Neuronal stem cell (in vitro differentiated cells): ENCODE measurements at regions not wholly inside any gene's neighbourhood (a gene's known extent, or its start where the extent isn't known, plus 50 kb on each side); places are given as distances from the start of the nearest gene placed in this dataset.
"Not testable (repeated sequence)": the region's sequence is repeated elsewhere in the genome, so short reads cannot be mapped to it uniquely, and the experiment has no call there.

Source experiments
- DNase-seq: peaks from one replicate; pipeline ENCODE4 v3.0.0-alpha.2; 2013; ENCODE audit warnings: low spot score
- H2AFZ ChIP-seq: one replicate; pipeline ENCODE4 v1.6.1; 2013; ENCODE audit warnings: mild to moderate bottlenecking, low read length, inconsistent platforms
- H2AK5ac ChIP-seq: 2 replicates; pipeline ENCODE4 v1.6.1; 2013; ENCODE audit warnings: low read depth, mild to moderate bottlenecking, inconsistent platforms, low read length, moderate library complexity, mixed read lengths
- H2BK120ac ChIP-seq: 2 replicates; pipeline ENCODE4 v1.6.1; 2013; ENCODE audit warnings: low read depth, mild to moderate bottlenecking, inconsistent platforms, low read length, moderate library complexity, mixed read lengths
- H2BK12ac ChIP-seq: one replicate; pipeline ENCODE4 v1.6.1; 2013; ENCODE audit warnings: low read length, inconsistent platforms
- H2BK15ac ChIP-seq: 2 replicates; pipeline ENCODE4 v1.6.1; 2013; ENCODE audit warnings: mild to moderate bottlenecking, low read length, inconsistent platforms, mixed read lengths
- H2BK5ac ChIP-seq: one replicate; pipeline ENCODE4 v1.6.1; 2013; ENCODE audit warnings: inconsistent platforms, mild to moderate bottlenecking, low read length, moderate library complexity
- H3K14ac ChIP-seq: one replicate; pipeline ENCODE4 v1.6.1; 2013; ENCODE audit warnings: low read length, inconsistent platforms
- H3K18ac ChIP-seq: 2 replicates; pipeline ENCODE4 v1.6.1; 2013; ENCODE audit warnings: low read length, inconsistent platforms
- H3K23ac ChIP-seq: 2 replicates; pipeline ENCODE4 v1.6.1; 2013; ENCODE audit warnings: low read depth, mild to moderate bottlenecking, mixed read lengths, low read length, inconsistent platforms; ENCODE audit not compliant: poor library complexity
- H3K27ac ChIP-seq: replicated peaks from 3 replicates; pipeline ENCODE4 v1.5.1; 2013; ENCODE audit warnings: low read length, inconsistent platforms
- H3K27me3 ChIP-seq, 3 experiments: 2 replicates each; pipeline ENCODE4 v1.6.1; 2013; ENCODE audit warnings: low read length in 3 of 3, mild to moderate bottlenecking in 2 of 3, inconsistent platforms in 1 of 3, low read depth in 1 of 3, mixed read lengths in 1 of 3, moderate library complexity in 1 of 3; ENCODE audit not compliant: control insufficient read depth in 3 of 3, insufficient read depth in 3 of 3
- H3K36me3 ChIP-seq, 2 donors: replicated peaks in 1 of 2; 2 replicates each; pipeline ENCODE4 v1.6.1; 2013; ENCODE audit warnings: low read length in 2 of 2; ENCODE audit not compliant: control insufficient read depth in 2 of 2, insufficient read depth in 2 of 2
- H3K4ac ChIP-seq: 2 replicates; pipeline ENCODE4 v1.6.1; 2013; ENCODE audit warnings: inconsistent platforms, mild to moderate bottlenecking, low read length, moderate library complexity
- H3K4me1 ChIP-seq, 2 donors: 1 replicate in 1 of 2; 2 replicates in 1 of 2; pipeline ENCODE4 v1.6.1; 2013; ENCODE audit warnings: low read length in 2 of 2, low read depth in 1 of 2; ENCODE audit not compliant: control insufficient read depth in 2 of 2, insufficient read depth in 1 of 2
- H3K4me2 ChIP-seq: one replicate; pipeline ENCODE4 v1.6.1; 2013; ENCODE audit warnings: mild to moderate bottlenecking, low read length, inconsistent platforms; ENCODE audit not compliant: insufficient read depth, poor library complexity, severe bottlenecking
- H3K4me3 ChIP-seq, 2 donors: 2 replicates each; pipeline ENCODE4 v1.5.1; 2013; ENCODE audit warnings: low read length in 2 of 2, mild to moderate bottlenecking in 2 of 2, inconsistent platforms in 1 of 2, moderate library complexity in 1 of 2
- H3K79me1 ChIP-seq: one replicate; pipeline ENCODE4 v1.6.1; 2013; ENCODE audit warnings: low read depth, mild to moderate bottlenecking, inconsistent platforms, low read length, moderate library complexity
- H3K9ac ChIP-seq: one replicate; pipeline ENCODE4 v1.6.1; 2013; ENCODE audit warnings: mild to moderate bottlenecking, low read depth, low read length, inconsistent platforms; ENCODE audit not compliant: poor library complexity
- H3K9me3 ChIP-seq, 2 donors: replicated peaks in 1 of 2; 2 replicates each; pipeline versions ENCODE3 to v1.6.1; 2013; ENCODE audit warnings: low read length in 2 of 2, mild to moderate bottlenecking in 2 of 2, inconsistent platforms in 1 of 2, low read depth in 1 of 2, mixed read lengths in 1 of 2, moderate library complexity in 1 of 2; ENCODE audit not compliant: control insufficient read depth in 2 of 2, insufficient read depth in 1 of 2
- H4K8ac ChIP-seq: one replicate; pipeline ENCODE4 v1.6.1; 2013; ENCODE audit warnings: low read depth, mild to moderate bottlenecking, inconsistent platforms, low read length, moderate library complexity
- H4K91ac ChIP-seq: one replicate; pipeline ENCODE4 v1.6.1; 2013; ENCODE audit warnings: low read length, low read depth, mild to moderate bottlenecking, inconsistent platforms; ENCODE audit not compliant: poor library complexity
- WGBS, 2 donors: extraction: QIAGEN DNeasy Blood & Tissue Kit; methylation state at CpG; one replicate each; pipeline ENCODE4 v1.1.7; 2013; ENCODE audit warnings: missing lambda C conversion rate in 2 of 2, mixed read lengths in 1 of 2; ENCODE audit not compliant: insufficient read length in 2 of 2, insufficient replicate concordance in 1 of 2; ENCODE audit errors: extremely low coverage in 2 of 2; 5-methylcytosine and 5-hydroxymethylcytosine counted together

DNA sequence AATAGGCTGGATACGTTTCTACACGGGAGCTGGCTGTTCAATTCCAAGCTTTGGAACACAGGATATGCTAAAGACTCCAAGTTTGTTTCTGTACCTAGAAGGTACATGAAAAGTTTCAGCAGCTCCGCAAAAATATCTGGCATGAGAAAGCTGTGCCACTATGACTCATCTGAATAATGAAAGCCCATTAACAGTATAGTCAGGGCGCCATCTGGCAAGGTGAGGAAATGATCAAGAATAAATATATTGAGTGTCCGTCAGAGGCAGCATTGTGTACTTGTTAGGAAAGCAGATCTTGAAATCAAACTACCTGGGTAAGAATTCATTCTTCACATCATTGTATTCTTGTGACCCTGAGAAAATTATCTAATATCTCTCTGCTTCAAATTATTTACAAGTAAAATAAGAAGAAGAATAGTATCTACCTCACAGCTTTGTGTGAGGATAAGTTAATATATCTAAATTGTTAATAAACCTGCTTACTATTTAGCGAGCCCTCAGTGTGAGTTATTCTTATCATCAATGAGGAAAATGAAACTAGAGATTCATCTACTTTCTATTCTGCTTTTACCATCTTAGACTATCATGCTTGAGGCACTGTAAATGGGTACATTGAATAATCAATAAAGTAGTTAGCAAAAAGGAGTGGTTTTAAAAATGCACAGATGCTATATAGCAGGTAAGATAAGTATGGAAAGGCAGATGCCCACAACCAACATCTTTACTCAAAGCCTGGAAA is 53.5 kb downstream of the FSCB start:
- WGBS, 2 donors, result no CpG with 5 or more reads among the region's 6 CpGs
- no peaks in the 10 kb centered on the region for H3K36me3 ChIP-seq
- no peak overlapping the region for H4K8ac ChIP-seq
- H3K79me1 ChIP-seq, result peaks cover 2% of the 10 kb centered on the region
- no peak overlapping the region for H2BK120ac ChIP-seq
- no peak overlapping the region for H4K91ac ChIP-seq
- DNase-seq, result no peak
- no peaks in the 10 kb centered on the region for H3K4me1 ChIP-seq
- no peak overlapping the region for H3K4me2 ChIP-seq
- no peak overlapping the region for H2BK12ac ChIP-seq
- no peak overlapping the region for H3K4ac ChIP-seq
- H3K18ac ChIP-seq, result no peak overlapping the region
- H2BK5ac ChIP-seq, result no peak overlapping the region
- no peak overlapping the region for H3K23ac ChIP-seq
- no peak overlapping the region for H2AK5ac ChIP-seq
- H3K27ac ChIP-seq, result no peak overlapping the region
- peaks cover 0 to 5% of the 10 kb centered on the region in 2 donors for H3K9me3 ChIP-seq
- H2BK15ac ChIP-seq, result no peak overlapping the region
- no peak overlapping the region for H3K4me3 ChIP-seq
- H3K27me3 ChIP-seq, result peaks cover 0 to 2% (median 0%) of the 10 kb centered on the region in 3 experiments
- H3K9ac ChIP-seq, result no peak overlapping the region
- no peak overlapping the region for H2AFZ ChIP-seq
- no peak overlapping the region for H3K14ac ChIP-seq

DNA sequence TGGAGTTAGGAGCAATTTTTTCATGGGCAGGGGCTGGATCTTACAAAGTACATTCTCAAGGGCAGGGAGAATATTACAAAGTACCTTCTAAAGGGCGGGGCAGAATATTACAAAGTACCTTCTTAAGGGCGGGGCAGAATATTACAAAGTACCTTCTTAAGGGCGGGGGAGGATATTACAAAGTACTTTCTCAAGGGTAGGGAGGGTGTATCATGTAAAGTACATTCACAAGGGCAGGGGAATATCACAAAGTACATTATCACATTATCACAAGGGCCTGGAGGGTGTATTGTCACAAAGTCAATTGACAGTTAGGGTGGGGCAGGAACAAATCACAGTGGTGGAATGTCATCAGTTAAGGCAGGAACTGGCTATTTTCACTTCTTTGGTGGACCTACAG is 56.9 kb downstream of the FSCB start:
- H2AFZ ChIP-seq, H3K9ac ChIP-seq, H2BK15ac ChIP-seq, H3K4ac ChIP-seq, H4K8ac ChIP-seq, H3K23ac ChIP-seq, H2BK12ac ChIP-seq, H2BK5ac ChIP-seq, H4K91ac ChIP-seq, H3K36me3 ChIP-seq, H3K4me1 ChIP-seq, H3K18ac ChIP-seq, H3K9me3 ChIP-seq, H3K27me3 ChIP-seq, H3K14ac ChIP-seq, H3K4me3 ChIP-seq, H2BK120ac ChIP-seq, H3K4me2 ChIP-seq, DNase-seq, H3K79me1 ChIP-seq, H3K27ac ChIP-seq, H2AK5ac ChIP-seq: not testable (repeated sequence)
- no CpG with 5 or more reads among the region's 3 CpGs for WGBS, 2 donors

DNA sequence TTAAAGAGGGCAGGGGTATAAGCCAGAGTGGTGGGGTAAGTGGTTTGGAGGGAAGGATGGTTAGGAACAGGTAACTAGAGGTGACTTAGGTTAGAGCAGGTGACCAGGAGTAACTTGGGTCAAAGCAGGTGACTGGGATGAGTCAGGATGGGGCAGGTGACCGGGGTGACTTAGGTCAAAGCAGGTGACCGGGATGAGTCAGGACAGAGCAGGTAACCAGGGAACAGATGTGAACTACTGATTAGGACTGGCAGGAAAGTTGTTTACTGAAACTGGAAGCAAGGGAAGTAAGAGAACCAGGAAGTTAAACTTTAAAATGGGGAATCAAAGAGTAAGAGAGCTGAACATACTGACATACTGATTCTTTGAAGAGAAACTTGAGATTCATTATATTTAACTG is 57.4 kb downstream of the FSCB start:
- no peak for DNase-seq
- Histone ChIP-seq H3K4ac (no peak overlapping the region), H2BK120ac (no peak overlapping the region), H2BK15ac (no peak overlapping the region), H3K4me1 (no peaks in the 10 kb centered on the region), H3K9me3 (no peaks in the 10 kb centered on the region), H2BK5ac (no peak overlapping the region), H3K14ac (no peak overlapping the region), H3K23ac (no peak overlapping the region), H3K4me2 (no peak overlapping the region), H2BK12ac (no peak overlapping the region), H3K9ac (no peak overlapping the region), H4K8ac (no peak overlapping the region), H3K27me3 (peaks cover 0 to 2% (median 0%) of the 10 kb centered on the region in 3 experiments), H2AK5ac (no peak overlapping the region), H4K91ac (no peak overlapping the region), H3K79me1 (peaks cover 2% of the 10 kb centered on the region), H2AFZ (no peak overlapping the region), H3K4me3 (no peak overlapping the region), H3K36me3 (no peaks in the 10 kb centered on the region), H3K18ac (no peak overlapping the region), H3K27ac (no peak overlapping the region)
- WGBS, 2 donors, result no CpG with 5 or more reads among the region's 2 CpGs

DNA sequence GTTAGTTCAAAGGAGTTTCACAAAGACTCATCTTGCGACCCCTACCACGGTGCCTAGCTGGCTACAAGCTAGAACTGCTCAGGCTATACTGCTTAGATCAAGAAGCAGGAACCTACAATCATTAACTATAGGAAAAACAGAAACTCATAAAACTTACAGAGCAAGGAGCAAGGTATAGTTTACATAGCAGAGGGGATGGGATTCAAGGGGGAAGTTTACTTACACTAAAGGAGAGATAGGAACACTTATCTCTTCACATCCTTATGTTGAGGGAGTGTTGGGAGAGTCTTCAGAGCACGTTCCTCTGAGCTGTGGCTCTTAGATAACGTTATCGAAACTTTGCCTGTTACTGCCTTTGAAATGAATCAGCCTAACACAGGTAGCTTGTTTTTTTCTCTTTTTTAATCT is 58.1 kb downstream of the FSCB start:
- Histone ChIP-seq H2BK12ac (no peak overlapping the region), H3K4me2 (no peak overlapping the region), H4K91ac (no peak overlapping the region), H2BK120ac (no peak overlapping the region), H2BK5ac (no peak overlapping the region), H3K4me3 (no peak overlapping the region), H3K27me3 (peaks cover 0 to 2% (median 0%) of the 10 kb centered on the region in 3 experiments), H4K8ac (no peak overlapping the region), H3K14ac (no peak overlapping the region), H3K4ac (no peak overlapping the region), H3K23ac (no peak overlapping the region), H3K79me1 (peaks cover 2% of the 10 kb centered on the region), H2BK15ac (no peak overlapping the region), H3K4me1 (no peaks in the 10 kb centered on the region), H3K27ac (no peak overlapping the region), H3K9me3 (no peaks in the 10 kb centered on the region), H3K9ac (no peak overlapping the region), H3K18ac (no peak overlapping the region), H2AFZ (no peak overlapping the region), H2AK5ac (no peak overlapping the region), H3K36me3 (no peaks in the 10 kb centered on the region)
- no CpG with 5 or more reads among the region's 5 CpGs for WGBS, 2 donors
- DNase-seq, result no peak
